H7 (cell line): ENCODE measurements at regions not wholly inside any gene's neighbourhood (a gene's known extent, or its start where the extent isn't known, plus 50 kb on each side); places are given as distances from the start of the nearest gene placed in this dataset.

ENCODE experiments used
- DNase-seq: peaks from one replicate; pipeline ENCODE4 v3.0.0; 2012
- H3K27me3 ChIP-seq: 2 replicates; pipeline ENCODE4 v1.6.0; 2011; ENCODE audit warnings: mild to moderate bottlenecking, low read length; ENCODE audit not compliant: control insufficient read depth, insufficient read depth
- H3K36me3 ChIP-seq: replicated peaks from 2 replicates; pipeline ENCODE4 v1.5.1; 2011; ENCODE audit warnings: low read length; ENCODE audit not compliant: control insufficient read depth, insufficient read depth
- H3K4me3 ChIP-seq: 2 replicates; pipeline ENCODE4 v1.5.1; 2011; ENCODE audit warnings: low read depth, mild to moderate bottlenecking, control low read depth, low read length, moderate library complexity; ENCODE audit not compliant: insufficient read depth

DNA sequence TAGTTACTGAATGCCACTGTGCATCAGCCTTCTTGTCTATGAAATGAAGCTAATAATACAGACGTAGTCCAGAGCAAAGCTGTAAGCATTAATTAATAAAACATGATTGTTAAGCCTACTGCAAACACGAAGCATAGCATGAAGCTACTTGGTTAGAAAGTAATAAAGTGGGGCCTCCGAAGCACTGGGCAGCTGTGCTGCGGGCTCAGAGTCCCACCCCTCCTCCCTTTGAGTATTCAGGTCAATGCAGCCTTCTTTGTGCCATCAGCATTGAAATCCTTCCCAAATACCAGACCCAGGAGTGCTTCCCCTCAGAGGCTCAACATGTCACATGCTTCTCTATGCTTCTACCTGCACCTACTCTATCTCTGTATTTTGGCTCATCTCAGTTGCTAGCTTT is 1112.6 kb downstream of the IGSF11 start:
- DNase-seq, result peak; percentile 4

DNA sequence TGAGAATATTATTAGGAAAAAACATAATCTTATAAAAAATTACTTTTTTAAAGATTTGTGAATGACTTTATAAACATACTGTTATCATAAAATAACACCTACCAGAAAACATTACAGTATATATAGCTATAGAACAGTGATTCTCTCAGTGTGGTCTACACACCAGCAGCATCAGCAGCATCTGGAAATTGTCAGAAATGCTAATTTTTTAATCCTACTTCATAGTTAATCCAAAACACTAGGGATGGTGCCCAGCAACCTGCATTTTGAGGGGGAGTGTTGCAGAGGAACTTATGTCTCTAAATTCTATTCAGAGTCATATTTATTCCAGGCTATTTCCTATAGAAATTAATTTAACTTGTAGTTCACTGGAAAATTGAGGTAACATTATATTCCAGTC is 1107.8 kb downstream of the IGSF11 start:
- Histone ChIP-seq H3K4me3 (no peak overlapping the region), H3K36me3 (no peaks in the 10 kb centered on the region), H3K27me3 (no peaks in the 10 kb centered on the region)
- DNase-seq, result no peak

More for the DNA sequence above, 1112.6 kb downstream of the IGSF11 start:
- Histone ChIP-seq H3K27me3 (no peaks in the 10 kb centered on the region), H3K4me3 (no peak overlapping the region), H3K36me3 (no peaks in the 10 kb centered on the region)

DNA sequence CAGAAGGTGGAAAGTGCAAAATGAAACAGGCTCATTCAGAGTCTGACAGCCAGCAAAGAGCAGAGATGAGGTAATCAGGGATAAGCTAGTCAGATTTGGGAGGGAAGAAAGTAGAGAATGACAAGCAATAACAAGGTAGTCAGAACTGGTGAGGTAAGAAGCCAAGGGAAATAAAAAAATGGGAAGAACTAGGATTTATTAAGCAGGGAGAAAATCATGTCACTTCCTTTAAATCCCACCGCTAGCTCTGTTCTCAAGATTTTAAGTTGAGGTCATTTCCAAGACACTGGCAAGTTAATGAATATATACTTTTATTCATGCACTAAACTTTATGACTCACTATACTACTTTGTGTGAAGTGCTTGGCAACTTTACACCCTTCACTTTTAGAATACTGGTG is 1106.8 kb downstream of the IGSF11 start:
- H3K27me3 ChIP-seq, result no peaks in the 10 kb centered on the region
- no peaks in the 10 kb centered on the region for H3K36me3 ChIP-seq
- no peak for DNase-seq
- no peak overlapping the region for H3K4me3 ChIP-seq

GRCh38 chr3:117928836-117929235 is 1105.8 kb downstream of the IGSF11 start:
- H3K36me3 ChIP-seq, result no peaks in the 10 kb centered on the region
- H3K4me3 ChIP-seq, result no peak overlapping the region
- H3K27me3 ChIP-seq, result no peaks in the 10 kb centered on the region
- no peak for DNase-seq

GRCh38 chr3:117932441-117932840 is 1102.2 kb downstream of the IGSF11 start:
- H3K27me3 ChIP-seq, result no peaks in the 10 kb centered on the region
- no peak for DNase-seq

DNA sequence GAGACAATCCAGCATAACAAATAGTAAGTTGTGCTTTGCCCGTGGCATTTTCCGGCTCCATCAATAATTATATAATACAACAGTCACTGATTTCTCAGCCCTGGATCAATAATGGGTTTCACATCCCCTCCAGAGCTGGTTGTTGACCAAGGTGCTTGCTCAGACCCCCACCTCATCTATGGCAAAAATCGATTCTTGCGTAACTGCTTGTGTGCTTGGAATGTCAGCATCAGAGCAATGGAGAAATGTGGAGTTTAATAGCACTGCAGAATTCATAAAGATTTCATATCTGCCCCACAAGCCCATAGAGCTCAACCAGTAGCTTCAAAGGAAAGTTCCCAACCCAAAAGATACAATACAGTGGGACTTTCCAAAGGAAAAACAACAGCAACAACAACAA is 1098.5 kb downstream of the IGSF11 start:
- DNase-seq, result no peak
- no peaks in the 10 kb centered on the region for H3K36me3 ChIP-seq
- no peaks in the 10 kb centered on the region for H3K27me3 ChIP-seq
- H3K4me3 ChIP-seq, result no peak overlapping the region

More at GRCh38 chr3:117932441-117932840, 1102.2 kb downstream of the IGSF11 start:
- no peaks in the 10 kb centered on the region for H3K36me3 ChIP-seq
- H3K4me3 ChIP-seq, result no peak overlapping the region

DNA sequence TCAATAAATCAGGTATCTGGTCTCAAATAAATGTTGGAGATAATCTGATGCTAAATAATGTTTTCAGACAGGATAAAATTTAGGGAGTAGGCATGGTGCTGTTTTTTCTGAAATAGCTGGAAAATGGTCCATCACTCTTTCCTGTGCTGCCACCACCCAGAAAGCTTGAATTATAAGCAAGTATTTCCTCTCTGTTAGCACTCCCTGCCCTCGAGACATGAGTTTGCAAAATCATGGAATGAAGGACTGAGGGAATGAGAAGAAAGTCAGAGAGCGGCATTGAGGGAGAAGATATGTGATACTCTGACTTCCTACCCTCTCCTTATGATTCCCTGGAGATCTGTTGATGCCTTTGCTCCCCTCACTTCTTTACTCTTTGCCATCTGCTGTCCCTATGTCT is 1095.7 kb downstream of the IGSF11 start:
- Histone ChIP-seq H3K4me3 (no peak overlapping the region), H3K36me3 (no peaks in the 10 kb centered on the region), H3K27me3 (no peaks in the 10 kb centered on the region)
- DNase-seq, result no peak

- DNase-seq, result no peak
- Histone ChIP-seq H3K27me3 (no peaks in the 10 kb centered on the region), H3K4me3 (no peak overlapping the region), H3K36me3 (no peaks in the 10 kb centered on the region)
Measured at GRCh38 chr3:117939425-117940027, 1095.1 kb downstream of the IGSF11 start.

- no peak for DNase-seq
- Histone ChIP-seq H3K36me3 (no peaks in the 10 kb centered on the region), H3K4me3 (no peak overlapping the region), H3K27me3 (no peaks in the 10 kb centered on the region)
Measured at GRCh38 chr3:117941015-117941414, 1093.6 kb downstream of the IGSF11 start.

- DNase-seq, result no peak
- Histone ChIP-seq H3K4me3 (no peak overlapping the region), H3K27me3 (no peaks in the 10 kb centered on the region), H3K36me3 (no peaks in the 10 kb centered on the region)
Measured at GRCh38 chr3:117941756-117942155, 1092.9 kb downstream of the IGSF11 start.

- Histone ChIP-seq H3K27me3 (no peaks in the 10 kb centered on the region), H3K4me3 (no peak overlapping the region), H3K36me3 (no peaks in the 10 kb centered on the region)
- no peak for DNase-seq
Measured at GRCh38 chr3:117954131-117954530, 1080.5 kb downstream of the IGSF11 start.

DNA sequence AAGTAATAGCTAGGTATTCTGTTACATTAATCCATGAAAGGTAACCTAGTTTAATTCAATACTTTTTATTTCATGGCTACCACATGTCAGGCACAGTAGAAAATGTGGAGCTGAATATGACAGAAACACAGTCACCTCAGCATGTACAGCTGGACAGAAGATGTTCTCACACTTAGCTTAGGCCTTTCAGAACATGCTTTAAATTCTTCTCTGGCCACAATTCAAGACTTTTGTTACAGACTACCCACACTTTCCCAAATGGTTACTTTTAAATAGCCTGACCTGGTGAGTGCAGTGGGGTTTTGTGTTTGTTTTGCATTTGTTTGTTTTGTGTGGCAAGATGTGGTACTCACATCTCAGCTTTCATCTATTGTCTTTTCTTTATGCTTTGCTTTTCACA is 1079.5 kb downstream of the IGSF11 start:
- no peak for DNase-seq
- Histone ChIP-seq H3K36me3 (no peaks in the 10 kb centered on the region), H3K27me3 (no peaks in the 10 kb centered on the region), H3K4me3 (no peak overlapping the region)

DNA sequence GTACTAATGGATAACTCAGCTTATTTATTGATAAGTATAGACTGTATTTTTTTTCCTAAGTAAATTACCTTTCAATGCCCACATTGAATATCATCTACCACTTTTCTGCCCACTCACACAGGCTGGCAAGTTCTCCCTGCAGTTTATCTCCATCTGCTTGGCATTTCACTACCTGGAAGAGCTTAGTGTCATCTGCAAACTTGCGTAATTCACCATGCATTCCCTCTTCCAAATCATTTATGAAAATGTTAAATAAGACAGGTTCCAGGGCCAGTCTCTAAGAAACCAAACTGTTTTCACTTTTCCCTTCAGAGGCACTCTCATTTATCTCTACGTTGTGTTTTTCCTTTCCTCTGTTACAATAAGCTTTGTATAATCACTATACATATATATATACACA is 1076.6 kb downstream of the IGSF11 start:
- Histone ChIP-seq H3K27me3 (no peaks in the 10 kb centered on the region), H3K4me3 (no peak overlapping the region), H3K36me3 (no peaks in the 10 kb centered on the region)
- DNase-seq, result no peak

DNA sequence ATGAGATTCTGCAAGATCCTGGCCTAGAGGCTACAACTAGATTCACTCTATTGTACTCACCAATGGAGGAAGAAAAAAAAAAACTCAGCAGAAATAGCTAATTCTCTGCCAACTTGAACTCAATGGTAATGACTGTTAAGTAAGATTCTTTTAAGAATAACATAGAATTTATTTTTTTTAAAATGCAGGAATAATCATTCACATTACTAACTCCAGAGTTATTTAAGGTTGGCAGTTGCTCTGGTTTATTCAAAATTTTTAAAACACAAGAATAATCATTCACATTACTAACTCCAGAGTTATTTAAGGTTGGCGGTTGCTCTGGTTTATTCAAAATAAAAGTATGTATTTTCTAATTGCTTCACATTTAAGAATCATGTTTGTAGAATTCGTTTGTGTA is 1071.9 kb downstream of the IGSF11 start:
- Histone ChIP-seq H3K4me3 (no peak overlapping the region), H3K36me3 (no peaks in the 10 kb centered on the region), H3K27me3 (no peaks in the 10 kb centered on the region)
- no peak for DNase-seq

DNA sequence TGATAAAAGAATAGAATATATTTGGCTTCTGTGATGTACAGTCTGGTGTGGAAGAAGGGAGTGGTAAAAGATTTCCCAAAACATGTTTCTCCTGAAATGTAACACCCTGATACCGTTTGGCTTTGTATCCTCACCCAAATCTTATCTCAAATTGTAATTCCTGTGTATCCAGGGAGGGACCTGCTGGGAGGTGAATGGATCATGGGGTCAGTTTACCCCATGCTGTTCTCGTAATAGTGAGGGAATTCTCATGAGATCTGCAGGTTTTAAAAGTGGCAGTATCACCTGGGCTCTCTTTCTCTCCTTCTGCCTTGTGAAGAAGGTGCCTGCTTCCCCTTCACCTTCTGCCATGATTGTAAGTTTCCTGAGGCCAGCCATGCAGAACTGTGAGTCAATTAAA is 1070.8 kb downstream of the IGSF11 start:
- Histone ChIP-seq H3K4me3 (no peak overlapping the region), H3K36me3 (no peaks in the 10 kb centered on the region), H3K27me3 (no peaks in the 10 kb centered on the region)
- no peak for DNase-seq

DNA sequence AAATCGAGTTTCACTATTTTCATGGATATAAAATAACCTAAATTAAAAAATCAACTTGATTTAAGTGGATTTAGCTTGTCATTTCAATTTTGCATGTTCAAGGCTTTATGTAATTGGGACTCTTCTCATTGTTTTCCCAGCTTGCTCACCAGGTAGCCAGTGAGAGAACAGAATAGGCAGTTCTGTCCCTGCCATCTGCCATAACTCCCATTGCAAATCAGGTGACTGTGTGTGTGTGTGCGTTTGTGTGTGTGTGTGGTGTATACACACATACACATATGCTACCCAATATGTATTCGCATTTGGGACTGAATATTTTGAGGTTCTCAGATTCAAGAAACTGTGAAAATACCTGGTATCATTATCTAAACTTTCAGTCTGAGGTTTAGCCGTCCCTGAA is 1069.8 kb downstream of the IGSF11 start:
- Histone ChIP-seq H3K4me3 (no peak overlapping the region), H3K27me3 (no peaks in the 10 kb centered on the region), H3K36me3 (no peaks in the 10 kb centered on the region)
- no peak for DNase-seq
